Suprapubic skin (tissue), 3 donors: ENCODE measurements at regions not wholly inside any gene's neighbourhood (a gene's known extent, or its start where the extent isn't known, plus 50 kb on each side); places are given as distances from the start of the nearest gene placed in this dataset.

Experiments
- CTCF ChIP-seq, 2 donors: fragments of 200-600 bp in 1 of 2; fragments of 450-650 bp in 1 of 2; sonication (generic) in 1 of 2; IDR thresholded peaks; one replicate each; pipeline ENCODE4 v1.5.1; 2016 to 2019; ENCODE audit warnings: antibody characterized with exemption in 2 of 2, mild to moderate bottlenecking in 1 of 2, moderate library complexity in 1 of 2
- POLR2A ChIP-seq, 2 donors: fragments of 450-650 bp; IDR thresholded peaks; one replicate each; pipeline ENCODE4 v1.6.1; 2017; ENCODE audit warnings: antibody characterized with exemption in 2 of 2, mild to moderate bottlenecking in 2 of 2, moderate library complexity in 2 of 2

- TF ChIP-seq CTCF (IDR thresholded peaks at IDR 0.05) (no peak), POLR2A (IDR thresholded peaks at IDR 0.05) (no peak)
Measured at GRCh38 chr11:130529366-130529765, 80.9 kb downstream of the ADAMTS15 start.
